GM10266 (cell line): ENCODE measurements at regions not wholly inside any gene's neighbourhood (a gene's known extent, or its start where the extent isn't known, plus 50 kb on each side); places are given as distances from the start of the nearest gene placed in this dataset.

ENCODE experiments used
- DNase-seq: peaks from one replicate; pipeline ENCODE4 v3.0.0; 2012; ENCODE audit errors: extremely low spot score
- TF ChIP-seq, protein P1 (sequence below): IDR thresholded peaks from 2 replicates; pipeline ENCODE4 v1.5.1; 2012; ENCODE audit warnings: mild to moderate bottlenecking, low read depth; ENCODE audit not compliant: control insufficient read depth, insufficient read depth; ENCODE audit errors: missing control alignments

DNA sequence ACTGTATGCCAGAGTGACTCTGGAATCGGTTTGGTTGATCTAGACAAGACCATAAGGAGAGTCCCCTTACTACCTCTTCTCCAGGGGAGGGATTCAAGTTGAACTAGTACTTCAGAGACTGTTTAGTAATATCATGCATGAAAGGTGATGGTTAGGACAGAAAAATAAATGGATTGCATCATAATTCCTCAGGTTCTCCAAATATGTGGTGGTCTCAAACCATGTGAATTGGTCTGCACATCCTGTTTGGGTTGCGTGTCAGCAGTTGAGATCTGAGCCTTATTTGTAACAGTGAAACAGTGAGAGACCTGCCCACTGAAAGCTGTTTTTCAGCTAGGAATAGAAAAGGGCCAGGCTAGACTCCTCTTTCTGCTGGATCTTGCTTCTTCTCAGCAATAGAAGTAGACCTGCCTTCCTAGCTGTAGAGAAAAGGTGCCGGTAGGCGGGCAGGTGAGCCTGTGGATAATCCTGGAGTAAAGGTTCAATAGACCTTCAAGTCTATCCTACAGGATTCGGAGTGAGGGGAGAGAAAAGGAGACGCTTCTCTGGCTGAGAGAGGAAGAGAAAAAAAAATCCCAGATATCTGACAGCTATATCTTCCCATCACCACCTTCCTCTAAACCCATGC is 258.5 kb upstream of the E2F7 start:
- TF ChIP-seq, protein P1, sequence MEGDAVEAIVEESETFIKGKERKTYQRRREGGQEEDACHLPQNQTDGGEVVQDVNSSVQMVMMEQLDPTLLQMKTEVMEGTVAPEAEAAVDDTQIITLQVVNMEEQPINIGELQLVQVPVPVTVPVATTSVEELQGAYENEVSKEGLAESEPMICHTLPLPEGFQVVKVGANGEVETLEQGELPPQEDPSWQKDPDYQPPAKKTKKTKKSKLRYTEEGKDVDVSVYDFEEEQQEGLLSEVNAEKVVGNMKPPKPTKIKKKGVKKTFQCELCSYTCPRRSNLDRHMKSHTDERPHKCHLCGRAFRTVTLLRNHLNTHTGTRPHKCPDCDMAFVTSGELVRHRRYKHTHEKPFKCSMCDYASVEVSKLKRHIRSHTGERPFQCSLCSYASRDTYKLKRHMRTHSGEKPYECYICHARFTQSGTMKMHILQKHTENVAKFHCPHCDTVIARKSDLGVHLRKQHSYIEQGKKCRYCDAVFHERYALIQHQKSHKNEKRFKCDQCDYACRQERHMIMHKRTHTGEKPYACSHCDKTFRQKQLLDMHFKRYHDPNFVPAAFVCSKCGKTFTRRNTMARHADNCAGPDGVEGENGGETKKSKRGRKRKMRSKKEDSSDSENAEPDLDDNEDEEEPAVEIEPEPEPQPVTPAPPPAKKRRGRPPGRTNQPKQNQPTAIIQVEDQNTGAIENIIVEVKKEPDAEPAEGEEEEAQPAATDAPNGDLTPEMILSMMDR: no peak
- DNase-seq: peak; percentile 15

DNA sequence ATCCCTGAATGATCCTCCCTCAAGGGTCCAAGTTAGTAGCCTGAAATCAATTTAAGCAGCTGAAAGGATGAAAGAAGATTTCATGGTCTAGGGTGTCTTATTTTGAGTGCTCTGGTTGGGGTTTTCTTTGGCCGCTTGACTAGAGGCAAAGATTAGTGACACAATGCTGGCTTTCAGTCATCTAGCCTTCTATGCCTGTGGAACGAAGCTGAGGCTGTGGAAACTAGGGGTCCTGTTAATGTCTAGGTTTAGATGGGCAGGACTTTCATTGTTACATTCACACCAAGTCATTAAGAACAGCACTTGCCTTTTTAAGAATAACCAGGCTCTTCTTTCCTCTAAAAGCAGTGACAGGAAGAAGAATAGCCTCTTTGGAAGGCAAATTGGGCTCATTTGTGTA is 253.8 kb upstream of the E2F7 start:
- DNase-seq: no peak
- TF ChIP-seq, protein P1: no peak

DNA sequence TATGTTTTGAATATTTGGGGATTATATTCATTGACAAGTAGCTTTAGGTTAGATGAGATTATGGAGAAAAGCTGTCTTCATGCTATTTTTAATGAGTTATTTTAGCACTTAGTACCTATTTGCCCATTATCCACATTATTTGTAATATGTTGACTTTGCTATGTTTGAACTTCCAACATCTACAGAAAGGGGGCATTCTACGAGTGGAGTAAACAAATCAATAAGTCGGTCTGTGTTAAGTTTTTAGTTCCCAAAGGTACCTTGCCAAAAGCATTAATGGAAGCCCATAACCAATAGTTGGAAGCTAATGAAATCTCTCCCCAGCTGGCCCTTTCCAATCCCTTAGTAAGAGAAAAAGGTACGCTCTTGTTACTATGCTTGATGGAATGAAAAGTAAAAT is 250.0 kb upstream of the E2F7 start:
- no peak for DNase-seq

DNA sequence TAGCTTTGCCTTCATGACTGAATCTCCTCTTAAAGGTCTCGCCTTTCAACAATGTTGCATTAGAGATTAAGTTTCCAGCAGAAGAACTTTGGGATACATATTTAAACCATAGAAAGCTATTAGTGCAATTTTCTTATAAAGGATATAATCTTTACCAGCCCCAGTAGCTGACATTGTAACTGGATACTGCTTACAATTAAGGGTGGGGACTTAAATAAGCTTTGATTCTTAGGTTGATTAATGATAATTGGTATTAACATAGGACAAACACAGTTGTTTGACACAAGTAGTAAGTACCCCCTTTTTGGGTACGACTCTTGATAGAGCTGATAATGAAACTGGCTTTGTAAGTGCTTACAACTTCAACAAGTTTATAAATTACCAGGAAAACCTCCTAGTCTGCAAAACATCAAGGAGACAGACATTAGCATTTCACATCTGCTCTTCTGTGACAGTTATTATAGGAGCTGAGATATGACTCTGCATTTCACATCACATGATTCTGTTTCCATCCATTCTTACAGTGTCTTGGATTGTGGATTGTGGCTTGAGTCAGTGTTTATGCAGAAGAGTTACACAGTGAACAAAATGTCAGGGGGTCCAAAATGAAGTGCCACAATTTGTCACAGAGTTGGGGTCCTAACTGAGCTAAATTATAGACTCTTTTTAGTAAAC is 249.1 kb upstream of the E2F7 start:
- TF ChIP-seq, protein P1: no peak
- DNase-seq: no peak

More for the DNA sequence above, 250.0 kb upstream of the E2F7 start:
- TF ChIP-seq, protein P1: no peak

DNA sequence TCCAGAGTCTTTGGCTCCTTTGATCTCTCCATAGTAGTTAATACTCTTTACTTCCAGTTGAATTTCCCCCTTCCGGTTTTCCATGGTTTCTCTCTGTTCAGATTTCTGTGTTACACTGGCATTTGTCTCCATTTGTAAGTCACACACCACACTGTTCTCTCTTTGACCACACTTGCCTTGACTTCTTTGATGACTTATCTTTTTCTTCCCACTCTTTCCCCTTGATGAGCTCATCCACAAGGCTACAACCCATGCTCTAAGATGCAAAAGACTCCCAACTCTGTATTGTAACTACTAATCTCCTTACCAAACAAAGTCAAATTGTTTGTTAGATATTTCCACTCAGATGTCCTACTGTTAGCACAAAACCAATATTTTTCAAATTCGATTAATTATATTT is 242.7 kb upstream of the E2F7 start:
- TF ChIP-seq, protein P1: no peak
- no peak for DNase-seq

DNA sequence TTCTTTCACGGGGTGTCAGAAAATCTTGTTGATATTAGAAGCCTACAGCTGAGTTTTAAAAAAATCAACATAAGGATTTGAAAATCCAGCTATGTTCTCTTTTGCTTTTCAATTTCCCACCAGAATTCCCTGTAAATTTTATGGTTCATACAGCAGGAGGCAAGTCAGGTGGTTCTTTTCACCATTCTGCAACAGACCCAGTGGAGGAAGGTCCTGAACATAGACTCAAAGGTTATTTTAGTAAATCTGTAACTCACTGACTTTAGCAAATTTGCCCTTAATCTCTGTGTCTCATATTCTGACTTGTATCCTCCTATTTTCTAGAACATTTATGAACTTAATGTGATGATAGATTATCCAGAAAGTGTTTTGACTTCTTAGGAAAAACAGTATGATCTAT is 235.4 kb upstream of the E2F7 start:
- no peak for DNase-seq
- TF ChIP-seq, protein P1: no peak
